ENCODE measurements at regions not wholly inside any gene's neighbourhood (a gene's known extent, or its start where the extent isn't known, plus 50 kb on each side); places are given as distances from the start of the nearest gene placed in this dataset.

DNA sequence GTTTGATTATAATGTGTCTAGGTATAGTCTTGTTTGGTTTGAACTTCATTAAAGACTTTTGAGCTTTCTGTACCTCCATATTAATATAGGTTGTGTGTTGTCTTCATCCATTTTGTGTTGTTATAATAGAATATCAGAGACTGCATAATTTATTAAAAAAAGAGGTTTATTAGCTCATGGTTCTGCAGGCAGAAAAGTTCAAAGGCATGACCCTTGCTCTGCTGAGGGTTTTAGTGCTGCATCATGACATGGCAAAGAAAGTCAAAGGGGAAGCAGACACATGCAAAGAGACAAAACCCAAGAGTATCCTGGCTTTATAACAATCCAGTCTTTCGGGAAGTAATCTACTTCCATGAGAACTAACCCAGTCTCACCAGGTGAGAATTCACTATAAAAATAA, 358.2 kb downstream of the EDEM1 start:
- Mint-ChIP-seq H3K9me3 (ENCODE audit: low read depth) (peaks cover 43% of the 10 kb centered on the region), H3K36me3 (ENCODE audit: insufficient read depth) (peaks cover 2% of the 10 kb centered on the region), H3K27ac (no peak overlapping the region), H3K4me1 (ENCODE audit: low read depth) (no peaks in the 10 kb centered on the region), H3K27me3 (peaks cover 3% of the 10 kb centered on the region), H3K4me3 (ENCODE audit: low read depth) (no peak overlapping the region)
- no peak for DNase-seq (ENCODE audit: low spot score, unreplicated experiment)
- TF ChIP-seq, protein P1, sequence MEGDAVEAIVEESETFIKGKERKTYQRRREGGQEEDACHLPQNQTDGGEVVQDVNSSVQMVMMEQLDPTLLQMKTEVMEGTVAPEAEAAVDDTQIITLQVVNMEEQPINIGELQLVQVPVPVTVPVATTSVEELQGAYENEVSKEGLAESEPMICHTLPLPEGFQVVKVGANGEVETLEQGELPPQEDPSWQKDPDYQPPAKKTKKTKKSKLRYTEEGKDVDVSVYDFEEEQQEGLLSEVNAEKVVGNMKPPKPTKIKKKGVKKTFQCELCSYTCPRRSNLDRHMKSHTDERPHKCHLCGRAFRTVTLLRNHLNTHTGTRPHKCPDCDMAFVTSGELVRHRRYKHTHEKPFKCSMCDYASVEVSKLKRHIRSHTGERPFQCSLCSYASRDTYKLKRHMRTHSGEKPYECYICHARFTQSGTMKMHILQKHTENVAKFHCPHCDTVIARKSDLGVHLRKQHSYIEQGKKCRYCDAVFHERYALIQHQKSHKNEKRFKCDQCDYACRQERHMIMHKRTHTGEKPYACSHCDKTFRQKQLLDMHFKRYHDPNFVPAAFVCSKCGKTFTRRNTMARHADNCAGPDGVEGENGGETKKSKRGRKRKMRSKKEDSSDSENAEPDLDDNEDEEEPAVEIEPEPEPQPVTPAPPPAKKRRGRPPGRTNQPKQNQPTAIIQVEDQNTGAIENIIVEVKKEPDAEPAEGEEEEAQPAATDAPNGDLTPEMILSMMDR (IDR thresholded peaks at IDR 0.05; ENCODE audit: unreplicated experiment), result no peak

DNA sequence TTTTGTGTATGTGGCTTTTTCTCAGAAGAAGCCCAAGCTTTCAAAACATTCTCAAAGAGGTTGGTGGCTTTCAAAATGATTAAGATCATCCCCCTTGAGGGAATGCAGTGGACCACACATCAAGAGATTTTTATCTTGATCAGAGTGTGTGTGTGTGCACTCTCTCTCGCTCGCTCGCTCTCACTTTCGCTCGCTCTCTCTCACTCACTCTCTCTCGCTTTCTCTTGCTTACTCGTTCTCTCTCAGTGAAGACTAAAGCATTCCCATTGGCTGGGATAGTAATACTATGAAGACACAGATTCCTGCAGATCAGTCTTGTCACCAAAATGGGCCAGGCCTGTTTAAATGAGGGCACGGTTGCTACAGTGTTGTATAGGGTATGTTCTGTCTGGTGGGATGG, 365.7 kb downstream of the EDEM1 start:
- TF ChIP-seq, protein P1 (IDR thresholded peaks at IDR 0.05; ENCODE audit: unreplicated experiment), result no peak
- Mint-ChIP-seq H3K36me3 (ENCODE audit: insufficient read depth) (no peaks in the 10 kb centered on the region), H3K4me3 (ENCODE audit: low read depth) (no peak overlapping the region), H3K27me3 (peaks cover 3% of the 10 kb centered on the region), H3K9me3 (ENCODE audit: low read depth) (peaks cover 10% of the 10 kb centered on the region), H3K27ac (no peak overlapping the region), H3K4me1 (ENCODE audit: low read depth) (no peaks in the 10 kb centered on the region)
- DNase-seq (ENCODE audit: low spot score, unreplicated experiment), result no peak

DNA sequence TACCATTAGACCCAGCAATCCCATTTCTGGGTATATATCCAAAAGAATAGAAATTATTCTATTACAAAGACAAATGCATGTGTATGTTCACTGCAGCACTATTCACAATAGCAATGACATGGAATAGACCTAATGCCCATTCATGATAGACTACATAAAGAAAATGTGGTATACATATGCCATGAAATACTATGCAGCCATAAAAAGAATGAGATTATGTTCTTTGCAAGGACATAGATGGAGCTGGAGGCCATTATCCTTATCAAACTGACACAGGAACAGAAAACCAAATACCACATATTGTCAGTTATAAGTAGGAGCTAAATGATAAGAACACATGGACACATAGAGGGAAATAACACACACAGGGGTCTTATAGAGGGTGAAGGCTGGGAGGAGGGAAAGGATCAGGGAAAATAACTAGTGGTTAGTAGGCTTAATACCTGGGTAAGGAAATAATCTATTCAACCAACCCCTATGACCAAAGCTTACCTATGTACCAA, 366.8 kb downstream of the EDEM1 start:
- Mint-ChIP-seq H3K4me1 (ENCODE audit: low read depth) (no peaks in the 10 kb centered on the region), H3K36me3 (ENCODE audit: insufficient read depth) (no peaks in the 10 kb centered on the region), H3K9me3 (ENCODE audit: low read depth) (peaks cover 7% of the 10 kb centered on the region), H3K27ac (no peak overlapping the region), H3K27me3 (no peaks in the 10 kb centered on the region), H3K4me3 (ENCODE audit: low read depth) (no peak overlapping the region)
- no peak for DNase-seq (ENCODE audit: low spot score, unreplicated experiment)
- TF ChIP-seq, protein P1 (IDR thresholded peaks at IDR 0.05; ENCODE audit: unreplicated experiment), result no peak

DNA sequence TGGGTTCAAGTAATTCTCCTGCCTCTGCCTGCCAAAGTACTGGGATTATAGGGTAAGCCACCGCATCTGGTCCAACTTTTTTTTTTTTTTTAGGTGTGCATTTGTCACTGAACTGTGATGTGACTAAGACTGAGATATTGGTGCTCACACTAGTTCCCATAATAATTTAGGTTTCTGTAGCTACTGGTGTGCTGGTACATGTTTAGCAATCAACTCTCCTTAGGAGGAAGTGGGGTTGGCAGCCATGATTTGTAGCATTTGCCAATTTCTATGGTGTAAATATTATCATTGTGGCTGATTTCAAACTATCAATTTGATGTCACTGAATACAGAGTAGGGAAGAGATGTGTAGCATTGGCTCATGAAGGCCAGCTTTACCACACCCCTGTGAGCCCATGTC, 372.7 kb downstream of the EDEM1 start:
- H3K4me1 Mint-ChIP-seq (ENCODE audit: low read depth), result no peaks in the 10 kb centered on the region

DNA sequence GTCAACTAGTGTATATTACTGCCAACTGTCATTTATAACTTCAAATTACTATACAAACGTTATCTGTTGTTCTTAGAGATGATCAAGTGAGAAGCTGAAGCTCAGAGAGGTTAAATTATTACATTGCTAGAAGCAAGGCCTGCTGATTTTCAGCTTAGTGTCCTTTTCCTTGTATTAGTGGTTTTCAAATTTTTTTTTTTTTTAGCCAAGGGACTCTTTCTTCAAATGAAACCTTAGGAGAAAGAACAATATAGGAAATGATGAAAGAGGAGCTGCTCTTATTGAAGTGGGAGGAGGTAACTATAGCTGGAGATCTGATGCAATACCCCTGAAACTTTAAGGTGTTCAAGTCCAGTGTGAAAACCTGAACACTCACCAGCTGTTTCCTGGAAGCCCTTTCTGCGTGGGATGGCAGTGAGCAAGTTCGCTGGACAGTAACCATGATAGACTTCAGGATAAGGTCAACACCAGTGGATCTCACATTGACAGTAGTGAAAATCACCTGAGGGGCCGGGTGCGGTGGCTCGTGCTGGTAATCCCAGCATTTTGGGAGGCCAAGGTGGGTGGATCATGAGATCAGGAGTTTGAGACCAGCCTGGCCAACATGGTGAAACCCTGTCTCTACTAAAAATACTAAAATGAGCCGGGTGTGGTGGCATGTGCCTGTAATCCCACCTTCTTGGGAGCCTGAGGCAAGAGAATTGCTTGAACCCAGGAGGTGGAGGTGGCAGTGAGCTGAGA, 376.2 kb downstream of the EDEM1 start:
- Mint-ChIP-seq H3K9me3 (ENCODE audit: low read depth) (peaks cover 3% of the 10 kb centered on the region), H3K27ac (no peak overlapping the region), H3K36me3 (ENCODE audit: insufficient read depth) (no peaks in the 10 kb centered on the region), H3K4me1 (ENCODE audit: low read depth) (no peaks in the 10 kb centered on the region), H3K4me3 (ENCODE audit: low read depth) (no peak overlapping the region), H3K27me3 (no peaks in the 10 kb centered on the region)
- TF ChIP-seq, protein P1 (IDR thresholded peaks at IDR 0.05; ENCODE audit: unreplicated experiment), result no peak
- no peak for DNase-seq (ENCODE audit: low spot score, unreplicated experiment)

More for the DNA sequence above, 372.7 kb downstream of the EDEM1 start:
- no peaks in the 10 kb centered on the region for H3K36me3 Mint-ChIP-seq (ENCODE audit: insufficient read depth)
- H3K27me3 Mint-ChIP-seq, result no peaks in the 10 kb centered on the region
- no peak overlapping the region for H3K4me3 Mint-ChIP-seq (ENCODE audit: low read depth)
- no peak for DNase-seq (ENCODE audit: low spot score, unreplicated experiment)
- TF ChIP-seq, protein P1 (IDR thresholded peaks at IDR 0.05; ENCODE audit: unreplicated experiment), result no peak
- H3K27ac Mint-ChIP-seq, result no peak overlapping the region
- no peaks in the 10 kb centered on the region for H3K9me3 Mint-ChIP-seq (ENCODE audit: low read depth)
